H1 (cell line): ENCODE measurements at regions not wholly inside any gene's neighbourhood (a gene's known extent, or its start where the extent isn't known, plus 50 kb on each side); places are given as distances from the start of the nearest gene placed in this dataset.

Experiments used
- JUN ChIP-seq: IDR thresholded peaks from 2 replicates; pipeline ENCODE4 v1.6.1; 2011; ENCODE audit warnings: low read depth, mild to moderate bottlenecking, improper control_type of control experiment, low read length
- TF ChIP-seq, protein P1 (sequence below): fragments of 300-600 bp; sonication (generic); IDR thresholded peaks from 2 replicates; pipeline ENCODE4 v1.7.1; 2012; ENCODE audit warnings: low read length, moderate library complexity, mild to moderate bottlenecking, inconsistent platforms; ENCODE audit not compliant: insufficient replicate concordance

DNA sequence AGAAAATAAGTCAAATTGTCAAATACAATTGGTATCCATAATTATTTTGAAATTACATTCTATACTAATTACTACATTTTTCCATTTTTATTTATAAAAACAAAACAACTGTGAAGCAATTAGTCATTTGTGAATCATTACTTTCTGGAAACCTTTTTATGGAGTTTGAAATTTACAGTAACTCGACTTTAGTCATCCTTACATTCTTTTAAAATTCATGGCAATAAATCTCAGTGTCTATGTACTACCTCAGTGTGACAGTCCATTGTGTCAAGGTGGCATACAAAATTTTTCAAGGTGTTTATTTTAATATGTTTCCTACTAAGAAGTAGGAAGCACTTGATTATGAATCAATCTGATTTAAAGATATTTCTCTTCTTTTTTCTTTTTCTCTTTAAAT, 1949.4 kb upstream of the RAG2 start (continued):
- TF ChIP-seq, protein P1, sequence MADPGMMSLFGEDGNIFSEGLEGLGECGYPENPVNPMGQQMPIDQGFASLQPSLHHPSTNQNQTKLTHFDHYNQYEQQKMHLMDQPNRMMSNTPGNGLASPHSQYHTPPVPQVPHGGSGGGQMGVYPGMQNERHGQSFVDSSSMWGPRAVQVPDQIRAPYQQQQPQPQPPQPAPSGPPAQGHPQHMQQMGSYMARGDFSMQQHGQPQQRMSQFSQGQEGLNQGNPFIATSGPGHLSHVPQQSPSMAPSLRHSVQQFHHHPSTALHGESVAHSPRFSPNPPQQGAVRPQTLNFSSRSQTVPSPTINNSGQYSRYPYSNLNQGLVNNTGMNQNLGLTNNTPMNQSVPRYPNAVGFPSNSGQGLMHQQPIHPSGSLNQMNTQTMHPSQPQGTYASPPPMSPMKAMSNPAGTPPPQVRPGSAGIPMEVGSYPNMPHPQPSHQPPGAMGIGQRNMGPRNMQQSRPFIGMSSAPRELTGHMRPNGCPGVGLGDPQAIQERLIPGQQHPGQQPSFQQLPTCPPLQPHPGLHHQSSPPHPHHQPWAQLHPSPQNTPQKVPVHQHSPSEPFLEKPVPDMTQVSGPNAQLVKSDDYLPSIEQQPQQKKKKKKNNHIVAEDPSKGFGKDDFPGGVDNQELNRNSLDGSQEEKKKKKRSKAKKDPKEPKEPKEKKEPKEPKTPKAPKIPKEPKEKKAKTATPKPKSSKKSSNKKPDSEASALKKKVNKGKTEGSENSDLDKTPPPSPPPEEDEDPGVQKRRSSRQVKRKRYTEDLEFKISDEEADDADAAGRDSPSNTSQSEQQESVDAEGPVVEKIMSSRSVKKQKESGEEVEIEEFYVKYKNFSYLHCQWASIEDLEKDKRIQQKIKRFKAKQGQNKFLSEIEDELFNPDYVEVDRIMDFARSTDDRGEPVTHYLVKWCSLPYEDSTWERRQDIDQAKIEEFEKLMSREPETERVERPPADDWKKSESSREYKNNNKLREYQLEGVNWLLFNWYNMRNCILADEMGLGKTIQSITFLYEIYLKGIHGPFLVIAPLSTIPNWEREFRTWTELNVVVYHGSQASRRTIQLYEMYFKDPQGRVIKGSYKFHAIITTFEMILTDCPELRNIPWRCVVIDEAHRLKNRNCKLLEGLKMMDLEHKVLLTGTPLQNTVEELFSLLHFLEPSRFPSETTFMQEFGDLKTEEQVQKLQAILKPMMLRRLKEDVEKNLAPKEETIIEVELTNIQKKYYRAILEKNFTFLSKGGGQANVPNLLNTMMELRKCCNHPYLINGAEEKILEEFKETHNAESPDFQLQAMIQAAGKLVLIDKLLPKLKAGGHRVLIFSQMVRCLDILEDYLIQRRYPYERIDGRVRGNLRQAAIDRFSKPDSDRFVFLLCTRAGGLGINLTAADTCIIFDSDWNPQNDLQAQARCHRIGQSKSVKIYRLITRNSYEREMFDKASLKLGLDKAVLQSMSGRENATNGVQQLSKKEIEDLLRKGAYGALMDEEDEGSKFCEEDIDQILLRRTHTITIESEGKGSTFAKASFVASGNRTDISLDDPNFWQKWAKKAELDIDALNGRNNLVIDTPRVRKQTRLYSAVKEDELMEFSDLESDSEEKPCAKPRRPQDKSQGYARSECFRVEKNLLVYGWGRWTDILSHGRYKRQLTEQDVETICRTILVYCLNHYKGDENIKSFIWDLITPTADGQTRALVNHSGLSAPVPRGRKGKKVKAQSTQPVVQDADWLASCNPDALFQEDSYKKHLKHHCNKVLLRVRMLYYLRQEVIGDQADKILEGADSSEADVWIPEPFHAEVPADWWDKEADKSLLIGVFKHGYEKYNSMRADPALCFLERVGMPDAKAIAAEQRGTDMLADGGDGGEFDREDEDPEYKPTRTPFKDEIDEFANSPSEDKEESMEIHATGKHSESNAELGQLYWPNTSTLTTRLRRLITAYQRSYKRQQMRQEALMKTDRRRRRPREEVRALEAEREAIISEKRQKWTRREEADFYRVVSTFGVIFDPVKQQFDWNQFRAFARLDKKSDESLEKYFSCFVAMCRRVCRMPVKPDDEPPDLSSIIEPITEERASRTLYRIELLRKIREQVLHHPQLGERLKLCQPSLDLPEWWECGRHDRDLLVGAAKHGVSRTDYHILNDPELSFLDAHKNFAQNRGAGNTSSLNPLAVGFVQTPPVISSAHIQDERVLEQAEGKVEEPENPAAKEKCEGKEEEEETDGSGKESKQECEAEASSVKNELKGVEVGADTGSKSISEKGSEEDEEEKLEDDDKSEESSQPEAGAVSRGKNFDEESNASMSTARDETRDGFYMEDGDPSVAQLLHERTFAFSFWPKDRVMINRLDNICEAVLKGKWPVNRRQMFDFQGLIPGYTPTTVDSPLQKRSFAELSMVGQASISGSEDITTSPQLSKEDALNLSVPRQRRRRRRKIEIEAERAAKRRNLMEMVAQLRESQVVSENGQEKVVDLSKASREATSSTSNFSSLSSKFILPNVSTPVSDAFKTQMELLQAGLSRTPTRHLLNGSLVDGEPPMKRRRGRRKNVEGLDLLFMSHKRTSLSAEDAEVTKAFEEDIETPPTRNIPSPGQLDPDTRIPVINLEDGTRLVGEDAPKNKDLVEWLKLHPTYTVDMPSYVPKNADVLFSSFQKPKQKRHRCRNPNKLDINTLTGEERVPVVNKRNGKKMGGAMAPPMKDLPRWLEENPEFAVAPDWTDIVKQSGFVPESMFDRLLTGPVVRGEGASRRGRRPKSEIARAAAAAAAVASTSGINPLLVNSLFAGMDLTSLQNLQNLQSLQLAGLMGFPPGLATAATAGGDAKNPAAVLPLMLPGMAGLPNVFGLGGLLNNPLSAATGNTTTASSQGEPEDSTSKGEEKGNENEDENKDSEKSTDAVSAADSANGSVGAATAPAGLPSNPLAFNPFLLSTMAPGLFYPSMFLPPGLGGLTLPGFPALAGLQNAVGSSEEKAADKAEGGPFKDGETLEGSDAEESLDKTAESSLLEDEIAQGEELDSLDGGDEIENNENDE, result no peak
- TF ChIP-seq JUN, result no peak
- TF ChIP-seq, all 59 proteins: peak for 0
